HL-60 (cell line): ENCODE measurements at regions not wholly inside any gene's neighbourhood (a gene's known extent, or its start where the extent isn't known, plus 50 kb on each side); places are given as distances from the start of the nearest gene placed in this dataset.

Experiments
- DNase-seq, 2 experiments: peaks; one replicate each; pipeline ENCODE4 v3.0.0-alpha.2; 2010 to 2020; ENCODE audit warnings: low read depth in 1 of 2, low spot score in 1 of 2
- H3K27ac ChIP-seq: fragments of 250-450 bp; sonication (Bioruptor Pico); replicated peaks from 2 replicates; pipeline ENCODE4 v1.5.1; 2020; ENCODE audit warnings: mild to moderate bottlenecking, moderate library complexity
- H3K27me3 ChIP-seq: fragments of 250-450 bp; sonication (Bioruptor Pico); 2 replicates; pipeline ENCODE4 v1.5.1; 2021; ENCODE audit warnings: mild to moderate bottlenecking, moderate library complexity; ENCODE audit not compliant: insufficient read depth, poor library complexity, severe bottlenecking
- H3K4me3 ChIP-seq: replicated peaks from 2 replicates; pipeline ENCODE4 v1.5.1; 2011; ENCODE audit warnings: mild to moderate bottlenecking, control low read depth, low read length; ENCODE audit not compliant: insufficient read depth
- CTCF ChIP-seq: IDR thresholded peaks from one replicate; pipeline ENCODE4 v1.5.1; 2011; ENCODE audit warnings: low read length, control low read depth, inconsistent platforms; ENCODE audit not compliant: insufficient read depth
- GABPA ChIP-seq: IDR thresholded peaks from 2 replicates; pipeline ENCODE4 v1.6.1; 2012; ENCODE audit warnings: low read depth
- POLR2AphosphoS5 ChIP-seq: IDR thresholded peaks from 2 replicates; pipeline ENCODE4 v1.6.1; 2012; ENCODE audit warnings: low read depth
- REST ChIP-seq: IDR thresholded peaks from 2 replicates; pipeline ENCODE4 v1.6.1; 2012; ENCODE audit warnings: low read depth; ENCODE audit not compliant: insufficient replicate concordance
- SPI1 ChIP-seq: IDR thresholded peaks from 2 replicates; pipeline ENCODE4 v1.6.1; 2012; ENCODE audit warnings: low read depth, mild to moderate bottlenecking, borderline replicate concordance

- no peak overlapping the region for H3K27ac ChIP-seq
- no peak for DNase-seq
- no peaks in the 10 kb centered on the region for H3K27me3 ChIP-seq
- no peak overlapping the region for H3K4me3 ChIP-seq
- TF ChIP-seq POLR2AphosphoS5 (no peak), GABPA (no peak), SPI1 (no peak), CTCF (no peak), REST (no peak)
Observed at GRCh38 chr22:27345691-27346090, 455.9 kb downstream of the MN1 start.

- H3K27me3 ChIP-seq: no peaks in the 10 kb centered on the region
- TF ChIP-seq CTCF (no peak), POLR2AphosphoS5 (no peak), GABPA (no peak), SPI1 (no peak), REST (no peak)
- no peak overlapping the region for H3K4me3 ChIP-seq
- H3K27ac ChIP-seq: no peak overlapping the region
- no peak for DNase-seq
Observed at GRCh38 chr22:27347951-27348350, 453.6 kb downstream of the MN1 start.

- H3K4me3 ChIP-seq: no peak overlapping the region
- no peak for TF ChIP-seq CTCF
- TF ChIP-seq GABPA: no peak
- no peak for TF ChIP-seq SPI1
- no peak overlapping the region for H3K27ac ChIP-seq
- no peaks in the 10 kb centered on the region for H3K27me3 ChIP-seq
- DNase-seq: no peak
Observed at GRCh38 chr22:27348634-27349033, 452.9 kb downstream of the MN1 start.

GRCh38 chr22:27349456-27349855, 452.1 kb downstream of the MN1 start:
- TF ChIP-seq REST (no peak), POLR2AphosphoS5 (no peak), GABPA (no peak), SPI1 (no peak), CTCF (no peak)
- Histone ChIP-seq H3K27me3 (no peaks in the 10 kb centered on the region), H3K27ac (no peak overlapping the region), H3K4me3 (no peak overlapping the region)
- DNase-seq: no peak
